Ovary (tissue), 7 donors: ENCODE measurements at regions not wholly inside any gene's neighbourhood (a gene's known extent, or its start where the extent isn't known, plus 50 kb on each side); places are given as distances from the start of the nearest gene placed in this dataset.

Experiments
- DNase-seq, 5 donors: peaks; one replicate each; pipeline ENCODE4 v3.0.0-alpha.2; 2019 to 2020
- H3K27ac ChIP-seq, 2 donors: fragments of 200-600 bp; one replicate each; pipeline versions ENCODE4 v1.5.1 to v1.8.0; 2019 to 2022
- H3K27me3 ChIP-seq: fragments of 200-600 bp; one replicate; pipeline ENCODE4 v1.8.0; 2022
- H3K36me3 ChIP-seq: fragments of 200-600 bp; sonication (generic); one replicate; pipeline ENCODE4 v1.5.1; 2019
- H3K4me1 ChIP-seq: one replicate; pipeline ENCODE4 v1.8.1; 2013; ENCODE audit warnings: mild to moderate bottlenecking, moderate library complexity; ENCODE audit not compliant: insufficient read depth
- H3K4me3 ChIP-seq: fragments of 200-600 bp; sonication (generic); one replicate; pipeline ENCODE4 v1.5.1; 2017
- H3K9me3 ChIP-seq, 2 donors: fragments of 200-600 bp in 1 of 2; sonication (generic) in 1 of 2; one replicate each; pipeline versions ENCODE4 v1.5.1 to v1.8.1; 2013 to 2019; ENCODE audit warnings: mild to moderate bottlenecking in 1 of 2, moderate library complexity in 1 of 2
- EP300 ChIP-seq: sonication (generic); formaldehyde crosslinking; IDR thresholded peaks from one replicate; pipeline ENCODE4 v1.6.1; 2017; ENCODE audit warnings: antibody characterized with exemption
- POLR2A ChIP-seq: fragments of 450-650 bp; IDR thresholded peaks from one replicate; pipeline ENCODE4 v1.6.1; 2017; ENCODE audit warnings: antibody characterized with exemption, mild to moderate bottlenecking, moderate library complexity
- WGBS, 3 donors: extraction: QIAGEN DNeasy Blood & Tissue Kit in 1 of 3; methylation state at CpG; one replicate each; pipeline versions ENCODE4 v1.1.5 to v1.1.7; 2013 to 2017; 5-methylcytosine and 5-hydroxymethylcytosine counted together
- intact Hi-C, 4 donors: fragments of 100-400 bp; cut with DNase I; formaldehyde crosslinking; loops; one replicate each; pipeline versions ENCODE4 v1.11.0 to v1.15.1; 2022 to 2023
- TF ChIP-seq, protein P1 (sequence below), 3 donors: fragments of 450-650 bp in 2 of 3; fragments of 200-600 bp in 1 of 3; IDR thresholded peaks; one replicate each; pipeline versions ENCODE4 v1.5.1 to v1.8.0; 2016 to 2022; ENCODE audit warnings: antibody characterized with exemption in 3 of 3, mild to moderate bottlenecking in 1 of 3
- donor health status: DM: no; HTN: no; CAD: no; lungs with moderate emphysema.
- donor health status: DM: no; HTN: no; CAD: no.
- donor health status: Bipolar disorder and iron deficiency.
- donor health status: DM: no; HTN: no; CAD: no.
- donor health status: DM: yes; HTN: yes; CAD: no.

DNA sequence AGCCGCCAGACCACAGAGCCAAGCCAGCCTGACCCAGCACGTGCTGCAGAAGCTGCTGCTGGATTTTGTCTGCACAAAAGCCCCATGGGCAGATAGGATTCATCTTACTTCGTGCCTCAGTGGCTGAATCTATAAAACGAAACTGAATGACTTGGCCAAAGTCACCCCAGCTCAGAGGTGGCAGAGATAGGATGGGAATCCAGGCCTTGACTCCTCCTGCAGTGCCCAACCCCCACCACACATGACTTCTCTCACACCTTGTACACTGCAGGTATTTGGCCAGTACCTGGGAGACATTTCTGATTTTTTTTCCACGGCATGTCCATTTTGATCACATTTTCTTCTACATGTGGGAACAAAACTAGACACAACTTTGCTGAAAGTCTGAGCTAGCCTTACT, 182.1 kb downstream of the ANKRD60 start:
- TF ChIP-seq, protein P1, sequence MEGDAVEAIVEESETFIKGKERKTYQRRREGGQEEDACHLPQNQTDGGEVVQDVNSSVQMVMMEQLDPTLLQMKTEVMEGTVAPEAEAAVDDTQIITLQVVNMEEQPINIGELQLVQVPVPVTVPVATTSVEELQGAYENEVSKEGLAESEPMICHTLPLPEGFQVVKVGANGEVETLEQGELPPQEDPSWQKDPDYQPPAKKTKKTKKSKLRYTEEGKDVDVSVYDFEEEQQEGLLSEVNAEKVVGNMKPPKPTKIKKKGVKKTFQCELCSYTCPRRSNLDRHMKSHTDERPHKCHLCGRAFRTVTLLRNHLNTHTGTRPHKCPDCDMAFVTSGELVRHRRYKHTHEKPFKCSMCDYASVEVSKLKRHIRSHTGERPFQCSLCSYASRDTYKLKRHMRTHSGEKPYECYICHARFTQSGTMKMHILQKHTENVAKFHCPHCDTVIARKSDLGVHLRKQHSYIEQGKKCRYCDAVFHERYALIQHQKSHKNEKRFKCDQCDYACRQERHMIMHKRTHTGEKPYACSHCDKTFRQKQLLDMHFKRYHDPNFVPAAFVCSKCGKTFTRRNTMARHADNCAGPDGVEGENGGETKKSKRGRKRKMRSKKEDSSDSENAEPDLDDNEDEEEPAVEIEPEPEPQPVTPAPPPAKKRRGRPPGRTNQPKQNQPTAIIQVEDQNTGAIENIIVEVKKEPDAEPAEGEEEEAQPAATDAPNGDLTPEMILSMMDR (IDR thresholded peaks at IDR 0.05), result no peak
- no peak for TF ChIP-seq EP300
- H3K27ac ChIP-seq, result no peak overlapping the region
- 91 to 93% (median 92%) methylated on average over 5 of the region's 5 CpGs for WGBS, 3 donors
- no peaks in the 10 kb centered on the region for H3K36me3 ChIP-seq
- no peak overlapping the region for H3K4me3 ChIP-seq
- no peaks in the 10 kb centered on the region for H3K27me3 ChIP-seq
- intact Hi-C loops, result loop anchor here in 2 of 4 donors (5.0 kb wide), 2 partner anchors 34 to 39 kb away; no protein-coding TSS in a partner anchor
- H3K9me3 ChIP-seq, result no peaks in the 10 kb centered on the region
- peaks cover 11% of the 10 kb centered on the region for H3K4me1 ChIP-seq
- no peak for DNase-seq

DNA sequence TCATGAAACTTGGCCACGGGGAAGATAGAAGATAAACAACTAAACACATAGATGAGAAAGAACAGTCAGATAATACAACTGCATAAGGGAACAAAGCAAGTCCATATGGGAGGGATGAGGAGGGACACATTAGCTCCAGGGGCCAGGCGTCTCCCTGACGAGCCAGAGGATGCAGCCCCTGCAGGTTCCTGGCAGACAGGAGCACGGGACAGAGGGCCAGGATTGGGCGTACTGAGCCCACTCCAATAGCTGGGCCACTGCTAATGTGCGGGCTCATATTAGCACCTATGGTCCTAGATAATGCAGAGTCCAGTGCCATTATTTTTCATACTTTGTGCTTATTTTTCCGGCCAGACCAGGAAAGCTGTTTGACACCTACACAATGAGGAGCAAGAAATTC, 182.9 kb downstream of the ANKRD60 start:
- H3K4me3 ChIP-seq, result no peak overlapping the region
- H3K4me1 ChIP-seq, result peaks cover 11% of the 10 kb centered on the region
- intact Hi-C loops, result loop anchor here in 2 of 4 donors (5.0 kb wide), 2 partner anchors 33 to 38 kb away; no protein-coding TSS in a partner anchor
- 79 to 94% (median 87%) methylated on average over 7 of the region's 7 CpGs for WGBS, 3 donors
- TF ChIP-seq POLR2A, result no peak
- no peak for TF ChIP-seq EP300
- TF ChIP-seq, protein P1 (IDR thresholded peaks at IDR 0.05), result no peak
- H3K36me3 ChIP-seq, result no peaks in the 10 kb centered on the region
- H3K9me3 ChIP-seq, result no peaks in the 10 kb centered on the region
- no peaks in the 10 kb centered on the region for H3K27me3 ChIP-seq
- H3K27ac ChIP-seq, result no peak overlapping the region
- no peak for DNase-seq

DNA sequence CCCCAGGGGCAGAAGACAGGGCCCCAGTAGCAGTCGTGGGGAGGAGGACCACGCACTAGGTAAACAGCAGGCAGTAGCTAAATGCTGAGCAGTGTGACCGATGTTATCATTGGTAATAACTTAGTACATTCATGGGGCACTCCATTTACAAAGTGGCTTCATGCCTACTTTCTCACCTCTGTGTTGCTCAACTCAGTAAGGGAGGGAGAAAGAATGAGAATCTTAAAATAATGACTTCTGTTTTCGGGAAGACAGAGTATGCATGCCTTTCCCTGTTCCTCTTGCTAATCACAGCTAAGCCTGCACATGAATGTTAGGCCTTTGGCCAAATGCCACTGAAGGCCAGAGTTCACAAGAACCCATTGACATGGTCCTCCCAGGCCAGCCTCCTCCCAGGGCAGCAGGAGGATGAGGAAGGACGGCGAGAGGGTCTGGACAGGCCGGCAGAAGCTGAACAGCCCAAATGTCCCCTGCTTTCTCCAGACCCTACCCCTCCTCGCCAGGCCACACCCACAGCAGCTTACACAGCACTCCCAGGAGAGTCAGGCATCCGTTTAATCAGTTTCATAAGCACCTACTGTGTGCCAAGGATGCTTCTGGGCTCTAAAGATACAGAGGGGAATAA, 183.4 kb downstream of the ANKRD60 start:
- no peaks in the 10 kb centered on the region for H3K9me3 ChIP-seq
- no peak overlapping the region for H3K27ac ChIP-seq
- TF ChIP-seq POLR2A, result no peak
- TF ChIP-seq, protein P1 (IDR thresholded peaks at IDR 0.05), result no peak
- TF ChIP-seq EP300, result no peak
- no peaks in the 10 kb centered on the region for H3K27me3 ChIP-seq
- no peak for DNase-seq
- no peaks in the 10 kb centered on the region for H3K36me3 ChIP-seq
- H3K4me3 ChIP-seq, result no peak overlapping the region
- intact Hi-C loops, result loop anchor here in 2 of 4 donors (5.0 kb wide), 2 partner anchors 33 to 38 kb away; no protein-coding TSS in a partner anchor
- WGBS, 3 donors, result 79 to 84% (median 82%) methylated on average over 9 of the region's 9 CpGs
- peaks cover 11% of the 10 kb centered on the region for H3K4me1 ChIP-seq

DNA sequence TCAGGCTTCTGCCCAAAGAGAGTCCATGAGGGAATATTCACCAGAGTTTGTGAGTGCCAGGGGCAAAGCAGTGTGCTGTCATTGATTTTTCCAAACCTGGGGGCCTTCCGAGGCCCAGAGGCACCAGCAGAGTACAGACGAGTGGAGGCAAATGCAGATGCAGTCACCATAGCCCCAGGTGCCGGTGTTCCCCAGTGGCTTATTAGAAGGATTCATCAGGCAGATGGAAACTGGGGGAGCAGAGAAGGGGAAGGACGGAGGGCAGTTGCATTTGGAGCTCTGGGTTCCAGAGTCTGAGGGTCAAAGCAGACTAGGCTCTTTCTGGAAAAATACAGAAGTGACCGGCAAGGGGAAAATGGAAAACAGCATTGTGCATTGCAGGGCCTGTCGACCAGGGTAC, 184.2 kb downstream of the ANKRD60 start:
- Histone ChIP-seq H3K9me3 (no peaks in the 10 kb centered on the region), H3K4me1 (peaks cover 11% of the 10 kb centered on the region), H3K4me3 (no peak overlapping the region), H3K27me3 (no peaks in the 10 kb centered on the region), H3K27ac (no peak overlapping the region), H3K36me3 (no peaks in the 10 kb centered on the region)
- DNase-seq, result no peak
- intact Hi-C loops, result no loop called here
- WGBS, 3 donors, result 83 to 94% (median 93%) methylated on average over 6 of the region's 6 CpGs
- no peak for TF ChIP-seq EP300
- TF ChIP-seq POLR2A, result no peak
- TF ChIP-seq, protein P1 (IDR thresholded peaks at IDR 0.05), result no peak
